ENCODE measurements at regions not wholly inside any gene's neighbourhood (a gene's known extent, or its start where the extent isn't known, plus 50 kb on each side); places are given as distances from the start of the nearest gene placed in this dataset.

GRCh38 chr1:234533975-234534876, 55.2 kb upstream of the TARBP1 start:
- Histone ChIP-seq H3K27me3 (ENCODE audit: control insufficient read depth, insufficient read depth, low read length) (no peaks in the 10 kb centered on the region), H3K9ac (ENCODE audit: low read length) (no peak overlapping the region), H3K4me1 (ENCODE audit: control insufficient read depth, insufficient read depth, low read length) (peaks cover 74% of the 10 kb centered on the region), H3K36me3 (ENCODE audit: control insufficient read depth, insufficient read depth, low read length) (no peaks in the 10 kb centered on the region), H3K4me3 (ENCODE audit: low read length) (no peak overlapping the region), H3K9me3 (ENCODE audit: control insufficient read depth, low read length) (no peaks in the 10 kb centered on the region)

GRCh38 chr1:234533034-234533891, 54.3 kb upstream of the TARBP1 start:
- Histone ChIP-seq H3K27me3 (ENCODE audit: control insufficient read depth, insufficient read depth, low read length) (no peaks in the 10 kb centered on the region), H3K9ac (ENCODE audit: low read length) (peak overlapping the region; percentile 16), H3K36me3 (ENCODE audit: control insufficient read depth, insufficient read depth, low read length) (no peaks in the 10 kb centered on the region), H3K9me3 (ENCODE audit: control insufficient read depth, low read length) (no peaks in the 10 kb centered on the region), H3K4me3 (ENCODE audit: low read length) (no peak overlapping the region), H3K4me1 (ENCODE audit: control insufficient read depth, insufficient read depth, low read length) (peaks cover 73% of the 10 kb centered on the region)

GRCh38 chr1:234532503-234532922, 53.5 kb upstream of the TARBP1 start:
- H3K4me1 ChIP-seq (ENCODE audit: control insufficient read depth, insufficient read depth, low read length): peaks cover 70% of the 10 kb centered on the region
- no peaks in the 10 kb centered on the region for H3K36me3 ChIP-seq (ENCODE audit: control insufficient read depth, insufficient read depth, low read length)
- H3K27me3 ChIP-seq (ENCODE audit: control insufficient read depth, insufficient read depth, low read length): no peaks in the 10 kb centered on the region
- no peaks in the 10 kb centered on the region for H3K9me3 ChIP-seq (ENCODE audit: control insufficient read depth, low read length)
- H3K9ac ChIP-seq (ENCODE audit: low read length): peak overlapping the region; percentile 76
- H3K4me3 ChIP-seq (ENCODE audit: low read length): no peak overlapping the region

- H3K9ac ChIP-seq (ENCODE audit: low read length): peak overlapping the region; percentile 76
- H3K36me3 ChIP-seq (ENCODE audit: control insufficient read depth, insufficient read depth, low read length): no peaks in the 10 kb centered on the region
- H3K4me1 ChIP-seq (ENCODE audit: control insufficient read depth, insufficient read depth, low read length): peaks cover 59% of the 10 kb centered on the region
- no peaks in the 10 kb centered on the region for H3K9me3 ChIP-seq (ENCODE audit: control insufficient read depth, low read length)
- H3K27me3 ChIP-seq (ENCODE audit: control insufficient read depth, insufficient read depth, low read length): no peaks in the 10 kb centered on the region
- H3K4me3 ChIP-seq (ENCODE audit: low read length): no peak overlapping the region
These were observed 52.2 kb upstream of the TARBP1 start for GRCh38 chr1:234531151-234531635.

DNA sequence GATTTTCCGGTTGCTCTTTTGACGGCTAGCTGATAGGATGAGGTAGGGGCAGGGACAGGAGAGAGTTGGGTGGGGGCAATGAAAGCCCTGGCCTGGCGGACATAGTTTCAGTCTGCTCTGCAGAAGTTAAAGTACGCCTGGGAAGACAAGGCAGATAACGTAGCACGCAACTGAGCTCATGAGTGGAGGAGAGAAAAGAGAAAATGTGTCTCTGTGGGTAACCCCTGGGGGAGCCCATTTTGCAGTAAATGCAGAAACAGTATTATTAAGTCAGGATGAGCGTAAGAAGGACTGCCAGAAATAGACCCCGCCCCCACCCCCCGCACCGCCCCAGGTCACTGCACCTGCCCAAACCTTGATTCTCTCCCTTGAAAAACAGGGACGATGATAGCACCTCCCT, 51.7 kb upstream of the TARBP1 start:
- Histone ChIP-seq H3K36me3 (ENCODE audit: control insufficient read depth, insufficient read depth, low read length) (no peaks in the 10 kb centered on the region), H3K9ac (ENCODE audit: low read length) (no peak overlapping the region), H3K4me3 (ENCODE audit: low read length) (no peak overlapping the region), H3K27me3 (ENCODE audit: control insufficient read depth, insufficient read depth, low read length) (no peaks in the 10 kb centered on the region), H3K4me1 (ENCODE audit: control insufficient read depth, insufficient read depth, low read length) (peaks cover 54% of the 10 kb centered on the region), H3K9me3 (ENCODE audit: control insufficient read depth, low read length) (no peaks in the 10 kb centered on the region)

DNA sequence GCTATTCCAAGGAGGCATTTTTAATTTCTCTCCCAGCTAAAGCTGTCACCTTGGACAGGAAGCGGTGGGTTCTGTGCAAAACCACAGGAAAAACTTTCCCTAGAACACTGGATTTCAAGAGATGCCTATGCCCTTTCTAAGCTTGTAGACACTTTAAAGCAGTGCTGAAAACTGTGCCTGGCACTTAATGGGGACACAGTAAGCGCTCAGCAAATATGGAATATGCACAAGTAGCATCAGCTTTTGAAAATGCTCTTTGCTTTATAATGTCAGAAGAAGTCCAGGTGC, 50.9 kb upstream of the TARBP1 start:
- Histone ChIP-seq H3K9ac (ENCODE audit: low read length) (no peak overlapping the region), H3K4me3 (ENCODE audit: low read length) (no peak overlapping the region), H3K9me3 (ENCODE audit: control insufficient read depth, low read length) (no peaks in the 10 kb centered on the region), H3K36me3 (ENCODE audit: control insufficient read depth, insufficient read depth, low read length) (no peaks in the 10 kb centered on the region), H3K27me3 (ENCODE audit: control insufficient read depth, insufficient read depth, low read length) (no peaks in the 10 kb centered on the region), H3K4me1 (ENCODE audit: control insufficient read depth, insufficient read depth, low read length) (peaks cover 46% of the 10 kb centered on the region)

DNA sequence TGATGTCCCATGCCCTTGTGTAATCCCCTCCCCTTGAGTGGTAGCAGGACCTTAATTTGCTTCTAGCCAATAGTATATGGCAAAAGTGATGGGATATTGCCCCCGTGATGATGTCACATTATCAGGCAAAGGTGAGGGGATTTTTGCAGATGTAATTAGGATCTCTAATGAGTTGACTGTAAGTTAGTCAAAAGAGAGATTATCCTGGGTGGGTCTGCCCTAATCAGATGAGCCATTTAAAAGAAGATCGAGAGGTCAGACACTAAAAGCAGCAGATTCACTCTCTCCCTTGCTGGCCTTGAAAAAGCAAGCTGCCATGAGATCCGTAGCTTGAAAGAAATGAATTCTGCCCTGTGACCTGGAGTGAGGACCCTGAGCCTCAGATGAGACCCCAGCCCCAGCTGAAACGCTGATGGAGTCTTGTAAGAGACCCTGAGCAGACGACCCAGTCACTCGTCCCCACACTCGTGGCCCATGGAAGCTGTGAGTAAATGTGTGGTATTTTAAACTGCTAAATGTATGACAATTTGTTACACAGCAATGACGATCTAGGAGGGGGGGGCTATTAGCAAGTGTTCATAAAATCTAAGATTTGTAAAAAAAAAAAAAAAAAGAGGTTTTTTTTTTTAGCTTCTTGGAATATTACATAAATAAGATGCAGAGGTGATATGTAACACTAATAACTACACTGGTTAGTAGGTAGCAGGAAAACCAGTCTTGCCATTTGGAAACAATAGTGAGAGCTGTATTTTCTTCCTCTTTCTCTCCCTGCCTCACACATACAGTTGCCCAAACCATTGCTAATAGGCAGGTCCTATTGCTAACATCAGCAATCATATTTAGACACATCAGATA, 50.3 kb upstream of the TARBP1 start:
- no peaks in the 10 kb centered on the region for H3K36me3 ChIP-seq (ENCODE audit: control insufficient read depth, insufficient read depth, low read length)
- no peaks in the 10 kb centered on the region for H3K9me3 ChIP-seq (ENCODE audit: control insufficient read depth, low read length)
- H3K9ac ChIP-seq (ENCODE audit: low read length): no peak overlapping the region
- no peak overlapping the region for H3K4me3 ChIP-seq (ENCODE audit: low read length)
- peaks cover 41% of the 10 kb centered on the region for H3K4me1 ChIP-seq (ENCODE audit: control insufficient read depth, insufficient read depth, low read length)
- H3K27me3 ChIP-seq (ENCODE audit: control insufficient read depth, insufficient read depth, low read length): no peaks in the 10 kb centered on the region
